Motor neuron (in vitro differentiated cells): ENCODE measurements at regions not wholly inside any gene's neighbourhood (a gene's known extent, or its start where the extent isn't known, plus 50 kb on each side); places are given as distances from the start of the nearest gene placed in this dataset.

Experiments
- ATAC-seq, 8 experiments: fragments of 200-7000 bp; cut with Tn5 transposase; replicated peaks in 6 of 8; 2 replicates each; pipeline ENCODE4 v1.8.0; 2021; ENCODE audit warnings: mild to moderate bottlenecking in 8 of 8, moderate library complexity in 8 of 8
- H3K27ac ChIP-seq, 2 donors: fragments of 250-450 bp; sonication (Bioruptor Pico); 2 replicates each; pipeline ENCODE4 v1.9.0; 2021; ENCODE audit warnings: antibody characterized with exemption in 2 of 2, mild to moderate bottlenecking in 2 of 2, moderate library complexity in 1 of 2
- H3K4me1 ChIP-seq, 2 donors: fragments of 250-450 bp; sonication (Bioruptor Pico); replicated peaks in 1 of 2; 2 replicates each; pipeline ENCODE4 v1.6.1; 2021; ENCODE audit warnings: antibody characterized with exemption in 2 of 2, mild to moderate bottlenecking in 2 of 2, moderate library complexity in 1 of 2
- H3K4me3 ChIP-seq, 5 donors: fragments of 250-450 bp; sonication (Bioruptor Pico); 2 replicates each; pipeline ENCODE4 v1.9.0; 2021; ENCODE audit warnings: antibody characterized with exemption in 5 of 5, mild to moderate bottlenecking in 5 of 5, moderate library complexity in 4 of 5
- WGBS, 10 experiments: fragments of 450-650 bp; shearing (Covaris generic); methylation state at CpG; one replicate each; pipeline ENCODE4 v1.0.0; 2022; 5-methylcytosine and 5-hydroxymethylcytosine counted together
- in situ Hi-C, 9 experiments: fragments of 400-800 bp; cut with MboI; loops; one replicate each; pipeline ENCODE4 v1.15.0; 2021; ENCODE audit warnings: low sequenced_read_pairs in 9 of 9, low pct_unique_long_range_greater_than_20kb in 2 of 9; ENCODE audit not compliant: unreplicated experiment in 9 of 9

DNA sequence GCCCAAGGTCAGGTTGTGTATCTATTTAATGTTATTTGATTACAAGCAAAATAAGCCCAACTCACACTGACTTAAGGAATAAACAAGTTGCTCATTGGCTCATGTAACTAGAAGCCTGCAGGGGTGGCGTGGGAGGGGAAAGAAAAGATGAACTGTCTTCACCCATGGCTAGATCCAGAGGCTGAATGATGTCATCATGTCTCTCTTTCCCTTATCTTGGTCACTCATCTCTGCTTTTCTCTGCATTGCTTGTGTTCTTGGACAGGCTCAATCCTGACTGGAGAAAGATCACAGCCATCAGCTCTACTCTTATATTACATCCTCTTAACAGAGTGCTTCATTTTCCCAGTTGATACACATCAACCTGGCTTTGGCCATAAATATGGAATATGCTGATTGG, 290.0 kb upstream of the DIAPH2 start:
- H3K4me1 ChIP-seq: no peaks in the 10 kb centered on the region
- ATAC-seq: peak in 6 of 8 experiments; percentile 15 to 76 (median 50)
- in situ Hi-C loops: no loop called here
- H3K4me3 ChIP-seq: no peak overlapping the region
- H3K27ac ChIP-seq: no peak overlapping the region
- 20 to 100% (median 60%) methylated on average over 1 of the region's 1 CpG; no CpG with 5 or more reads in 6 of the 10 experiments for WGBS, 10 experiments

DNA sequence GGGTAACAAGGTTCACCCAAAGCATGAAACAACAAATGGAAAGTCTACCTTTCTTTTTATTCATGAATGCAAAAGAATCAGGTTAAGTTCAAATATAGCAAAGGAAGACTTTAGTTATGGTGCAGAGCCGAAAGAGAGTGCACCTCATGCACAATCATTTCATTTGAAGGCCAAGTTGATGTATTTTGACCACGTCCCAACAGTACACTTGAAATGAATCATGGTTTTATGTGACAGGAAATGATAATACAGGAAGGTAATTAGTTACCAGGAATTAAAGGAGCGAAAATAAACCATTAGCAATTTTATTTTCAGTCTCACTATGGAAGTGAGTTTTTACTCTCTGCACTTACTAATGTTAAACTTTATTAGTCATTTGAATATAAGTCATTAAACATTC, 281.2 kb upstream of the DIAPH2 start:
- no peak for ATAC-seq
- Histone ChIP-seq H3K4me3 (no peak overlapping the region), H3K27ac (no peak overlapping the region), H3K4me1 (no peaks in the 10 kb centered on the region)
- 0 to 100% (median 60%) methylated on average over 1 to 3 of the region's 3 CpGs; no CpG with 5 or more reads in 5 of the 10 experiments for WGBS, 10 experiments
- in situ Hi-C loops: no loop called here

DNA sequence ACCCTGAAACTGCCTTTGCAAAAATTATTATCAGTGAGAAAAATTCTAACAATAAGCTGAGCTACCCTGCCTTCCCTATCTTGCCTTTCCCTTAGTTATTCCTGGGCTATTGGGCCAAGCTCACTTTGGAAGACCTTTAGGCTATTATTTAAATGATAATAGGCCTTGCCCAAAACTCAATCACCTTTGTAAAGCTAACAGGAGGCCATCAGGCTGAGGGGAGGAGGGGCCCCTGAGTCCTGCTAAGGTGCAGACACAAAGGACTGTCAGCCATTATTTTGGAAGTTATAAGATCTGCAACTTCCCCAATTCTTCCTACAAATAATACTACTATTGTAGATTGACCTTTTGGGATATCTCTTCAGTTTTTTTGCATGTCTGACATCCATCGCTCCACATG, 278.8 kb upstream of the DIAPH2 start:
- in situ Hi-C loops: no loop called here
- 75 to 100% methylated on average over 1 of the region's 1 CpG; no CpG with 5 or more reads in 8 of the 10 experiments for WGBS, 10 experiments
- no peak overlapping the region for H3K4me3 ChIP-seq
- H3K4me1 ChIP-seq: no peaks in the 10 kb centered on the region
- no peak overlapping the region for H3K27ac ChIP-seq
- no peak for ATAC-seq

DNA sequence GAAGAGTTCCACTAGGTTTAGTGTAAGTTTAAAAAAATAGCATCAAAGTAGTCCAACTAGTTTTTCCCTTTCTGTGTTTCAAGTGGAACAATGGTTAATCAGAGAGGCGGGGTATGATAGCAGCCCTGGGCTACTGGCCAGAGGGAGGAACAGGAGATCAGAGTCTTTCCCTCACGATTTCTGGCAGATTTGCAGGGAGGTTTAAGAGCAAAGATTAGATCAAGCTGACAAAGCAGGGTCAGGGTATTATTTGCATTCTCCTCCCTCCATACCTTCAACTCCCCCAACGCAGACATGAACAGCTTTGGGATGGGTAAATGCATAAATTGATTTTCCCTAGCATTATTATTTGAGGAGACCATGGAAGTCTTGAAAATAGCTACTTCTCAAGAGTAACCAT, 277.6 kb upstream of the DIAPH2 start:
- no peaks in the 10 kb centered on the region for H3K4me1 ChIP-seq
- in situ Hi-C loops: no loop called here
- ATAC-seq: peak in 2 of 8 experiments; percentile 42 to 61
- H3K4me3 ChIP-seq: no peak overlapping the region
- 5 to 80% (median 54%) methylated on average over 1 to 3 of the region's 3 CpGs; no CpG with 5 or more reads in 6 of the 10 experiments for WGBS, 10 experiments
- no peak overlapping the region for H3K27ac ChIP-seq

GRCh38 chrX:96407501-96407900, 277.1 kb upstream of the DIAPH2 start:
- no peak overlapping the region for H3K27ac ChIP-seq
- peak in 3 of 8 experiments; percentile 69 to 82 (median 78) for ATAC-seq
- in situ Hi-C loops: no loop called here

GRCh38 chrX:96407981-96408380, 276.7 kb upstream of the DIAPH2 start:
- Histone ChIP-seq H3K4me3 (no peak overlapping the region), H3K4me1 (no peaks in the 10 kb centered on the region), H3K27ac (no peak overlapping the region)
- no peak for ATAC-seq
- in situ Hi-C loops: no loop called here
- 11 to 100% (median 31%) methylated on average over 1 to 2 of the region's 2 CpGs; no CpG with 5 or more reads in 5 of the 10 experiments for WGBS, 10 experiments

More at GRCh38 chrX:96407501-96407900, 277.1 kb upstream of the DIAPH2 start:
- Histone ChIP-seq H3K4me3 (no peak overlapping the region), H3K4me1 (no peaks in the 10 kb centered on the region)
- WGBS, 10 experiments: 10 to 100% (median 70%) methylated on average over 1 to 2 of the region's 2 CpGs; no CpG with 5 or more reads in 4 of the 10 experiments

DNA sequence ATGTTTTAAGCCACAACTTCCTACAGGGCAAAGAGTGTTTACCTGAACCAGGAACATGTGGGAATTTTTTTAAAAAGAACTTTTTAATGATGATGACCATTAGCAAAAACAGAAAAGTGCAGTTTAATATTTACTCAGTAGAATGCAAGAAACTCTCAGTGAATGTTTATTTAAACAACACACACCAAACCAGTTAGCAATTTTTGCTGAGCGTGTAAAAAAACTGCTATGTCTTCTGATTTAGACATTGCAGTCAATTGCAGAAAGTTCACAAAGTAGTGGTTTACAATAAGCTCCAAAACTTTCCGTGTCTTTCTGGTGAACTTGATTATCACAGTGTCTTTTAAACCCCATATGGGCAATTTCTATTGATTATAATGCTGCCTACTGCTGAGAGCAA, 273.7 kb upstream of the DIAPH2 start:
- H3K27ac ChIP-seq: no peak overlapping the region
- H3K4me3 ChIP-seq: no peak overlapping the region
- no peak for ATAC-seq
- H3K4me1 ChIP-seq: no peaks in the 10 kb centered on the region
- WGBS, 10 experiments: 51 to 100% (median 80%) methylated on average over 1 to 2 of the region's 2 CpGs; no CpG with 5 or more reads in 5 of the 10 experiments
- in situ Hi-C loops: no loop called here

DNA sequence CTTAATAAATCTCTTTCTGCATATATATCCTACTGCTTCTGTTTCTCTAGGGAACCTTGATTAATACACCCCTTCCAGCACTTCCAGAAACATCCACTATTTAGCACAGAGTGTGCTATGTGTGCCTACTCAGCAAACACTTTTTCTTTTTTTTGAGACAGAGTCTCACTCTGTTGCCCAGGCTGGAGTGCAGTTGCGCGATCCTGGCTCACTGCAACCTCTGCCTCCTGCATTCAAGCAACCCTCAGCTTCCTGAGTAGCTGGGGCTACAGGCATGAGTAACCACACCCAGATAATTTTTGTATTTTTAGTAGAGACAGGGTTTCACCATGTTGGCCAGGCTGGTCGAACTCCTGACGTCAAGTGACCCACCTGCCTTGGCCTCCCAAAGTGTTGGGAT, 266.9 kb upstream of the DIAPH2 start:
- WGBS, 10 experiments: 61 to 100% (median 100%) methylated on average over 1 to 3 of the region's 4 CpGs; no CpG with 5 or more reads in 6 of the 10 experiments
- no peak overlapping the region for H3K27ac ChIP-seq
- H3K4me1 ChIP-seq: no peaks in the 10 kb centered on the region
- H3K4me3 ChIP-seq: no peak overlapping the region
- in situ Hi-C loops: no loop called here
- no peak for ATAC-seq

GRCh38 chrX:96424007-96424406, 260.6 kb upstream of the DIAPH2 start:
- in situ Hi-C loops: no loop called here
- Histone ChIP-seq H3K4me3 (no peak overlapping the region), H3K4me1 (no peaks in the 10 kb centered on the region), H3K27ac (no peak overlapping the region)
- 66 to 100% methylated on average over 1 to 3 of the region's 3 CpGs; no CpG with 5 or more reads in 8 of the 10 experiments for WGBS, 10 experiments
- ATAC-seq: no peak

- H3K27ac ChIP-seq: no peak overlapping the region
- H3K4me3 ChIP-seq: no peak overlapping the region
- ATAC-seq: no peak
- in situ Hi-C loops: no loop called here
- H3K4me1 ChIP-seq: no peaks in the 10 kb centered on the region
These were observed 259.4 kb upstream of the DIAPH2 start for GRCh38 chrX:96425200-96425599.

DNA sequence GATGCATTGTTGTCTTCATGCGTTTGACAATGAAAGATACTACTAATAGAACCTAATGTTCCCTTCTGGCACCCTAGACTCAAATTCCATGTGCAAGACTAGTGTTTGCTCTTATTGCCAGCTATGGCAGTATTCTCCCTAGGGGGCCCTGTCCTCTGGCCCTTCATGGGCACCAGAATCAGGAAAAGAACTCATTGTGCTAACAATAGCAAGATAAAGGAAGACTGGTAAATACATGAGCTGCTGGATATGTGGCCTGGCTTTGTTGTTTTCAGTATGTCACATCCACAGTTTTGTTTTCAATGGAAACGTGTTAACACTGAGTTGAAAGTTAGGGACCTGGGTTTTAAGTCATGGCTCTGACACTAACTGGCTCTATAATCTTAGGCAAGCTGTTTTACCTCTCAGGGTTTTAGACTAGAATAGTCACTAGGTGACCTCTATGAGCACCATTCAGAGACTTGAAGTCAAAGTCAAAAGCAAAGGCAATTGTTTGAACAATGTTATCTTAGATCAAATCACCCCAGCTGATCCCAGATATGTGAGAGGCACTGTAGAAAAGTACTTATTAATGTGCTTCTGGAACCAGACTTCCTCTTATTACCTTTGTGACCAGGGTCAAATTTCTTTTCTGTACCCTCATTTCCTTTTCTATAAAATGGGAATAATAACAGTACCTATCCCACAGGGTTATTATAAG, 253.7 kb upstream of the DIAPH2 start:
- Histone ChIP-seq H3K4me3 (no peak overlapping the region), H3K27ac (no peak overlapping the region), H3K4me1 (peaks cover 0 to 3% of the 10 kb centered on the region in 2 donors)
- ATAC-seq: no peak
- in situ Hi-C loops: no loop called here
- WGBS, 10 experiments: 14 to 51% (median 50%) methylated on average over 1 to 2 of the region's 2 CpGs; no CpG with 5 or more reads in 7 of the 10 experiments

DNA sequence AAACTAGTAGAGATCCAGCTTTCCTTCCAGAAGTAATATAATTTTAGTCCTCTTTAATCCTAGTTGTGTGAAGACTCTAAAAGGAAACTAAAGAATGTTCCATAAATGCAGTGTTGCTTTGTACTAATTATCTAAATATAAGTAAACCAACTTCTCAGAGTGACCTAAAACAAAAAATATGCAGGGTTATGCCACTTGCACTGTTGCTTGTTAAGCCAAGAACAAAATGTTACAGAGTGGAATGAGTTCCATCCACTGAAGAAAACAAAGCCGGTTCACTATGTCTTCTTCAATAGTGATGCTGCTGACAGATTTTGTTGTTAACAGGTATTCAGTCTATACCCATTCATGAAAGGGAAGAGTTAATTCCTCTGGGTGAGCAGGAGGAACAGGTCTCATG, 252.0 kb upstream of the DIAPH2 start:
- Histone ChIP-seq H3K27ac (no peak overlapping the region), H3K4me1 (peaks cover 0 to 3% of the 10 kb centered on the region in 2 donors), H3K4me3 (no peak overlapping the region)
- in situ Hi-C loops: no loop called here
- 0 to 100% (median 60%) methylated on average over 1 of the region's 1 CpG; no CpG with 5 or more reads in 7 of the 10 experiments for WGBS, 10 experiments
- no peak for ATAC-seq

DNA sequence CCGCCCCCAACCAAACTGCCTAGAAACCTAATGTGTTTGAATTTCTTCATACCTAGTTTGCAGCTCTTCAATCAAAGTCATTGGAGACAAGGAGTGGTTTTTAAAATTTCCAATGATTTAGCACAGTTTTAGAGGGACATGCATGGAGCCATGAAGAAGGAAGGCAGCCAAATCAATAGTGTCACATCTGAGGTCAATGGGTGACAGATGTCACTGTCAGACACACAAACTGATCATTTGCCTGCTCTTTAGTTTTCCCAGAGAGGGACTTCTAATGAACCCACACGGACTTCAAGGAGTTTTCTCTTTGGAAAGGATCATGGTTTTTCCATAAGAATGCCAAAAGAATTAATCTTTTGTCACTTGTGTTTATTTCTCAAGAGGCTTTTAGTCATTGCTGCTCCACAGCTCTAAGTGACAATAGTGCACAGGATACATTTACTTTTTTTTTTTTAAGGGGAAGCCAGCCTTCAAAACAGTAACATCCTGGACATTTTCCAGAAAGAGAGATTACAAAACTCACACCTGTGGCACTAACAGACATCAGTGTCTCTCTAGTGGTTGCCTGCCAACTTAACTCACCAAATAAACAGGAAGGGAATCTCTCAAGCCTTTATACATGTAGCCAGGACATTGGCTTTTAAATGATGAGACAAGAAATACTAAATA, 251.1 kb upstream of the DIAPH2 start:
- Histone ChIP-seq H3K4me3 (no peak overlapping the region), H3K27ac (no peak overlapping the region), H3K4me1 (peaks cover 0 to 3% of the 10 kb centered on the region in 2 donors)
- ATAC-seq: no peak
- 0 to 80% (median 5%) methylated on average over 1 to 2 of the region's 2 CpGs; no CpG with 5 or more reads in 4 of the 10 experiments for WGBS, 10 experiments
- in situ Hi-C loops: no loop called here
